ENCODE measurements at regions not wholly inside any gene's neighbourhood (a gene's known extent, or its start where the extent isn't known, plus 50 kb on each side); places are given as distances from the start of the nearest gene placed in this dataset.

DNA sequence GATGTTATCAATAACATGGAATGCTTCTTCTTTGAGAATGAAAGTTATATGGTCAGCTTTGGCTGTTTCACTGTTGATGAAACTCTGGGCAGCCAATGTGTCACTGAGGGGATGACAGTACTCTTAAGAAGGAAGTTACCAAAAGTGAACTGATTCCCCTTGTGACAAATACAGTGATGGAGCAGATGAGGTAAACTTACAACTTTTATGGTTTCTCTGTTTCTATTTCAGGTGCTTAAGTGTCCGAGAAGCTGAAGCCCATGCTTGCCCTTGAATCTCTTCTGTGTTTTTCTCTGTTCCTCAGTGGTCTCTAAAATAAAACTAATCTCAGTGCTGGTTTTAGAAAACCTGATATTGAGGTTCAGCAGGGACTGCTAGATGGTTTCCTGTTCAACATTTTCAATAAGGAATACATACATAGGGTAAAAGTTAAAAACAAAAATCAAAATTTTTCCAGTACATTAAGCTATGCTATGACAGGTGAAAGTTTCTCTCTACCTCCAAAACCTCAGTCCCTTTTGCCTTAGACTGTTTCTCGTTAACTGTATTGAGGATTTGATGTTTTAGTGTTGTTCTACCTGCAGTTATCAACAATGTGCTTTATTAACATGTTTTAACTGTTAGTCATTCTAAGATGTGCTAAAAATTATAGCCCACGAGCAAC, 454.4 kb upstream of the ADGRL4 start:
- CTCF ChIA-PET: no interaction called here
- intact Hi-C loops (cut with micrococcal nuclease; ENCODE audit: unreplicated experiment): no loop called here
- DNase-seq: no peak
- TF ChIP-seq, protein P1, sequence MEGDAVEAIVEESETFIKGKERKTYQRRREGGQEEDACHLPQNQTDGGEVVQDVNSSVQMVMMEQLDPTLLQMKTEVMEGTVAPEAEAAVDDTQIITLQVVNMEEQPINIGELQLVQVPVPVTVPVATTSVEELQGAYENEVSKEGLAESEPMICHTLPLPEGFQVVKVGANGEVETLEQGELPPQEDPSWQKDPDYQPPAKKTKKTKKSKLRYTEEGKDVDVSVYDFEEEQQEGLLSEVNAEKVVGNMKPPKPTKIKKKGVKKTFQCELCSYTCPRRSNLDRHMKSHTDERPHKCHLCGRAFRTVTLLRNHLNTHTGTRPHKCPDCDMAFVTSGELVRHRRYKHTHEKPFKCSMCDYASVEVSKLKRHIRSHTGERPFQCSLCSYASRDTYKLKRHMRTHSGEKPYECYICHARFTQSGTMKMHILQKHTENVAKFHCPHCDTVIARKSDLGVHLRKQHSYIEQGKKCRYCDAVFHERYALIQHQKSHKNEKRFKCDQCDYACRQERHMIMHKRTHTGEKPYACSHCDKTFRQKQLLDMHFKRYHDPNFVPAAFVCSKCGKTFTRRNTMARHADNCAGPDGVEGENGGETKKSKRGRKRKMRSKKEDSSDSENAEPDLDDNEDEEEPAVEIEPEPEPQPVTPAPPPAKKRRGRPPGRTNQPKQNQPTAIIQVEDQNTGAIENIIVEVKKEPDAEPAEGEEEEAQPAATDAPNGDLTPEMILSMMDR (IDR thresholded peaks at IDR 0.05; ENCODE audit: unreplicated experiment): no peak
- H3K36me3 Mint-ChIP-seq (ENCODE audit: insufficient read depth, unreplicated experiment): no peaks in the 10 kb centered on the region
- no peaks in the 10 kb centered on the region for H3K27me3 Mint-ChIP-seq (ENCODE audit: unreplicated experiment)
- no peak overlapping the region for H3K4me3 Mint-ChIP-seq (ENCODE audit: low read depth, unreplicated experiment)
- no peak overlapping the region for H3K27ac Mint-ChIP-seq (ENCODE audit: unreplicated experiment)
- BruUV-seq (replicated peaks): no TSS peak
- H3K9me3 Mint-ChIP-seq (ENCODE audit: low read depth, unreplicated experiment): no peaks in the 10 kb centered on the region
- no peaks in the 10 kb centered on the region for H3K4me1 Mint-ChIP-seq (ENCODE audit: low read depth, unreplicated experiment)

DNA sequence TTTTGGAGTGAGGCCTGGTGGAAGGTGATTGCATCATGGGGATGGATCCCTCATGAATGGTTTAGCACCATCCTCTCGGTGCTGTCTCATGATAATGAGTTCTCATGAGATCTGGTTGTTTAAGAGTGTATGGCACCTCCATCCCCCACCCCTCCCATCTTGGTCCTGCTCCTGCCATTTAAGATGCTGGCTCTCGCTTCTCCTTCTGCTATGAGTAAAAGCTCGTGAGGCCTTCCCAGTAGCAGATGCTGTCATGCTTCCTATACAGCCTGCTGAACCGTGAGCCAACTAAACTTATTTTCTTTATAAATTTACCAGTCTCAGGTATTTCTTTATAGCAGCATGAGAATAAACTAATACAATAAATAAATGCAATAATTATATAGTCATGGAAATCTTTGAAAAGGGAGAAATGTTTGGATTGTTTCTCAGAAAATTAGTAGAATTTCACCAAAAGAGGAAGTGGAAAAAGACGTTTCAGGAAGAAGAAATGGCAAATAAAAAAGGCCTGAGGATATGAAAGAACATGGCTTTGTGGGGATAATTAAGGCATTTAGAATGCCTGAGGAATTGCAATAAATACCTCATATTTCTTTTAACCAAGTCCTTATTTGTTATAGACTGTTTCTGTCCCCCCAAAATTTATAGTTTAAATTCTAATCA, 451.2 kb upstream of the ADGRL4 start:
- H3K4me1 Mint-ChIP-seq (ENCODE audit: low read depth, unreplicated experiment): no peaks in the 10 kb centered on the region
- intact Hi-C loops (cut with micrococcal nuclease; ENCODE audit: unreplicated experiment): no loop called here
- H3K27ac Mint-ChIP-seq (ENCODE audit: unreplicated experiment): no peak overlapping the region
- no peaks in the 10 kb centered on the region for H3K27me3 Mint-ChIP-seq (ENCODE audit: unreplicated experiment)
- H3K4me3 Mint-ChIP-seq (ENCODE audit: low read depth, unreplicated experiment): no peak overlapping the region
- TF ChIP-seq, protein P1 (IDR thresholded peaks at IDR 0.05; ENCODE audit: unreplicated experiment): no peak
- BruUV-seq (replicated peaks): no TSS peak
- CTCF ChIA-PET: no interaction called here
- H3K36me3 Mint-ChIP-seq (ENCODE audit: insufficient read depth, unreplicated experiment): no peaks in the 10 kb centered on the region
- no peak for DNase-seq
- no peaks in the 10 kb centered on the region for H3K9me3 Mint-ChIP-seq (ENCODE audit: low read depth, unreplicated experiment)

DNA sequence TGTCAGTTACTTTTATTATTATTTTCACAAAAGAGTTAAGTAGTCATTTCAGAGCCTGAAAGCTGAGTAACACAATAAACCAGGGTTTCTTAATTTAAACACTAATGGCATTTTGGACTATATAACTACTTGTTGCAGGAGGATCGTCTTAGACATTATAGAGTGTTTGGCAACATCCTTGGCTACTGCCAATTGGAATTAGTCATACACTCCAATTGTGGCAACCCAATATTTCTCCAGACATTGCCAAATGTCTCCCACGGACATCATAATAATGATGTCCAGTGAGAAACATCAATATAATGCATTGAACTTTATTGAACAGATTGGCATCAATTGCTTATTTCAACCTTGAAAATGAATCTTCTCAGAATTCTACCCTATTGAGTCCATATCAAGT, 441.9 kb upstream of the ADGRL4 start:
- intact Hi-C loops (cut with micrococcal nuclease; ENCODE audit: unreplicated experiment): no loop called here
- CTCF ChIA-PET: no interaction called here
- DNase-seq: no peak
- H3K9me3 Mint-ChIP-seq (ENCODE audit: low read depth, unreplicated experiment): no peaks in the 10 kb centered on the region
- H3K36me3 Mint-ChIP-seq (ENCODE audit: insufficient read depth, unreplicated experiment): no peaks in the 10 kb centered on the region
- no TSS peak for BruUV-seq (replicated peaks)
- H3K27ac Mint-ChIP-seq (ENCODE audit: unreplicated experiment): no peak overlapping the region
- no peak overlapping the region for H3K4me3 Mint-ChIP-seq (ENCODE audit: low read depth, unreplicated experiment)
- TF ChIP-seq, protein P1 (IDR thresholded peaks at IDR 0.05; ENCODE audit: unreplicated experiment): no peak
- H3K4me1 Mint-ChIP-seq (ENCODE audit: low read depth, unreplicated experiment): no peaks in the 10 kb centered on the region
- no peaks in the 10 kb centered on the region for H3K27me3 Mint-ChIP-seq (ENCODE audit: unreplicated experiment)

DNA sequence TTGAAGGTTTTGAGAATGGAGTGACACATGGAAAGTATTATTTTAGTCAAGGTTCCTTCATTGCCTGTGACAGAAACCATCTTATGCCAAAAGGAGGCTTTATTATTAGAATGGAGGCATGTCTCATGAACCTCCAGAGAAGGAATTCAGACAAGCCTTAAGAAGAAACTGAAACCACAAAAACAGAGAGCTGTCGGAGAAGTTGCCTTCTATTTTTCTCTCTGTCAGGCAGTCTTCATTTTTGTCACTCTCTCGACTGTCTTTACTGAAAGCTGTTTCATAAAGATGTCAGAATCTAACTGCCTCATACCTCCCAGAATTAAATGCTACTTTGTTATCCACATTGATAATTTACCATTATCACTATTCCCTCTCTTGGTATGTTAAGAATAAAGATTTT, 434.7 kb upstream of the ADGRL4 start:
- H3K27me3 Mint-ChIP-seq (ENCODE audit: unreplicated experiment): no peaks in the 10 kb centered on the region

More for the DNA sequence above, 434.7 kb upstream of the ADGRL4 start:
- intact Hi-C loops (cut with micrococcal nuclease; ENCODE audit: unreplicated experiment): no loop called here
- H3K9me3 Mint-ChIP-seq (ENCODE audit: low read depth, unreplicated experiment): no peaks in the 10 kb centered on the region
- CTCF ChIA-PET: interaction anchor here (0.7 kb wide), 1 partner anchor 460 kb away, joined by 4 read pairs; no protein-coding TSS in a partner anchor
- TF ChIP-seq, protein P1 (IDR thresholded peaks at IDR 0.05; ENCODE audit: unreplicated experiment): no peak
- H3K36me3 Mint-ChIP-seq (ENCODE audit: insufficient read depth, unreplicated experiment): no peaks in the 10 kb centered on the region
- no peaks in the 10 kb centered on the region for H3K4me1 Mint-ChIP-seq (ENCODE audit: low read depth, unreplicated experiment)
- BruUV-seq (replicated peaks): no TSS peak
- H3K27ac Mint-ChIP-seq (ENCODE audit: unreplicated experiment): no peak overlapping the region
- no peak for DNase-seq
- H3K4me3 Mint-ChIP-seq (ENCODE audit: low read depth, unreplicated experiment): no peak overlapping the region
